ENCODE measurements at regions not wholly inside any gene's neighbourhood (a gene's known extent, or its start where the extent isn't known, plus 50 kb on each side); places are given as distances from the start of the nearest gene placed in this dataset.

GRCh38 chr2:105450471-105450870 lies 51.6 kb upstream of the FHL2 start:
- Histone ChIP-seq H3K27me3 (ENCODE audit: insufficient read depth, low read length) (no peaks in the 10 kb centered on the region), H3K36me3 (ENCODE audit: insufficient read depth, low read length) (no peaks in the 10 kb centered on the region), H3K4me3 (ENCODE audit: low read depth, low read length) (no peak overlapping the region), H3K79me2 (ENCODE audit: control insufficient read depth, insufficient read depth, low read length, unreplicated experiment) (no peaks in the 10 kb centered on the region), H2AFZ (ENCODE audit: low read length, unreplicated experiment) (no peak overlapping the region), H3K27ac (ENCODE audit: low read depth, low read length) (no peak overlapping the region), H3K4me1 (ENCODE audit: control insufficient read depth, insufficient read depth, low read length, unreplicated experiment) (peaks cover 23% of the 10 kb centered on the region)

- H3K4me3 ChIP-seq (ENCODE audit: low read depth, low read length): no peak overlapping the region
- H3K27me3 ChIP-seq (ENCODE audit: insufficient read depth, low read length): no peaks in the 10 kb centered on the region
- H3K27ac ChIP-seq (ENCODE audit: low read depth, low read length): no peak overlapping the region
- H3K4me1 ChIP-seq (ENCODE audit: control insufficient read depth, insufficient read depth, low read length, unreplicated experiment): peaks cover 9% of the 10 kb centered on the region
- H2AFZ ChIP-seq (ENCODE audit: low read length, unreplicated experiment): no peak overlapping the region
- no peaks in the 10 kb centered on the region for H3K79me2 ChIP-seq (ENCODE audit: control insufficient read depth, insufficient read depth, low read length, unreplicated experiment)
- no peaks in the 10 kb centered on the region for H3K36me3 ChIP-seq (ENCODE audit: insufficient read depth, low read length)
Measured at GRCh38 chr2:105449076-105449475, 50.2 kb upstream of the FHL2 start.
